IgD-negative memory B cell (primary cell): ENCODE measurements at regions not wholly inside any gene's neighbourhood (a gene's known extent, or its start where the extent isn't known, plus 50 kb on each side); places are given as distances from the start of the nearest gene placed in this dataset.
"Not testable (repeated sequence)": the region's sequence is repeated elsewhere in the genome, so short reads cannot be mapped to it uniquely, and the experiment has no call there.

Experiments
- H3K27ac Mint-ChIP-seq, 3 donors: one replicate each; pipeline ENCODE4 v1.8.0; 2020 to 2022; ENCODE audit warnings: mild to moderate bottlenecking in 3 of 3, mixed read lengths in 3 of 3, moderate library complexity in 1 of 3
- H3K27me3 Mint-ChIP-seq: one replicate; pipeline ENCODE4 v1.8.0; 2021; ENCODE audit warnings: mixed read lengths
- H3K36me3 Mint-ChIP-seq: one replicate; pipeline ENCODE4 v1.8.0; 2020; ENCODE audit warnings: mild to moderate bottlenecking, mixed read lengths
- H3K4me1 Mint-ChIP-seq, 3 donors: one replicate each; pipeline ENCODE4 v1.8.0; 2020 to 2022; ENCODE audit warnings: mixed read lengths in 3 of 3, mild to moderate bottlenecking in 1 of 3
- H3K4me3 Mint-ChIP-seq, 4 donors: one replicate each; pipeline ENCODE4 v1.8.0; 2020 to 2022; ENCODE audit warnings: mild to moderate bottlenecking in 4 of 4, mixed read lengths in 4 of 4, moderate library complexity in 3 of 4
- H3K9me3 Mint-ChIP-seq, 3 donors: one replicate each; pipeline ENCODE4 v1.8.0; 2020 to 2021; ENCODE audit warnings: mixed read lengths in 3 of 3, mild to moderate bottlenecking in 1 of 3

GRCh38 chr3:67109651-67110204 lies 111.6 kb downstream of the KBTBD8 start:
- Mint-ChIP-seq H3K4me3 (no peak overlapping the region), H3K27ac (no peak overlapping the region), H3K36me3 (peaks cover 3% of the 10 kb centered on the region), H3K4me1 (peaks cover 0 to 2% (median 0%) of the 10 kb centered on the region in 3 donors), H3K9me3 (no peaks in the 10 kb centered on the region), H3K27me3 (peaks cover 2% of the 10 kb centered on the region)

GRCh38 chr3:67113802-67114407 lies 115.8 kb downstream of the KBTBD8 start:
- Mint-ChIP-seq H3K9me3 (no peaks in the 10 kb centered on the region), H3K36me3 (no peaks in the 10 kb centered on the region), H3K27me3 (peaks cover 5% of the 10 kb centered on the region), H3K27ac (no peak overlapping the region), H3K4me1 (peaks cover 0 to 2% (median 0%) of the 10 kb centered on the region in 3 donors), H3K4me3 (no peak overlapping the region)

GRCh38 chr3:67118122-67118521 lies 120.0 kb downstream of the KBTBD8 start:
- peaks cover 3% of the 10 kb centered on the region for H3K27me3 Mint-ChIP-seq
- no peaks in the 10 kb centered on the region for H3K36me3 Mint-ChIP-seq
- H3K9me3 Mint-ChIP-seq = no peaks in the 10 kb centered on the region
- no peak overlapping the region for H3K4me3 Mint-ChIP-seq
- H3K27ac Mint-ChIP-seq = no peak overlapping the region
- H3K4me1 Mint-ChIP-seq = no peaks in the 10 kb centered on the region

GRCh38 chr3:67118635-67119034 lies 120.5 kb downstream of the KBTBD8 start:
- Mint-ChIP-seq H3K27ac (no peak overlapping the region), H3K9me3 (no peaks in the 10 kb centered on the region), H3K36me3 (no peaks in the 10 kb centered on the region), H3K27me3 (peaks cover 3% of the 10 kb centered on the region), H3K4me3 (no peak overlapping the region), H3K4me1 (no peaks in the 10 kb centered on the region)

GRCh38 chr3:67123914-67124313 lies 125.8 kb downstream of the KBTBD8 start:
- Mint-ChIP-seq H3K4me3 (no peak overlapping the region), H3K27me3 (no peaks in the 10 kb centered on the region), H3K4me1 (no peaks in the 10 kb centered on the region), H3K27ac (no peak overlapping the region), H3K9me3 (peaks cover 4 to 5% (median 4%) of the 10 kb centered on the region in 3 donors), H3K36me3 (no peaks in the 10 kb centered on the region)

- H3K4me1 Mint-ChIP-seq = no peaks in the 10 kb centered on the region
Observed at GRCh38 chr3:67127254-67127653, 129.1 kb downstream of the KBTBD8 start.

GRCh38 chr3:67142432-67142831 lies 144.3 kb downstream of the KBTBD8 start:
- peaks cover 1% of the 10 kb centered on the region for H3K36me3 Mint-ChIP-seq
- H3K4me1 Mint-ChIP-seq = no peaks in the 10 kb centered on the region
- peaks cover 5% of the 10 kb centered on the region for H3K27me3 Mint-ChIP-seq
- H3K4me3 Mint-ChIP-seq = no peak overlapping the region
- H3K27ac Mint-ChIP-seq = no peak overlapping the region
- peaks cover 8 to 15% (median 10%) of the 10 kb centered on the region in 3 donors for H3K9me3 Mint-ChIP-seq

More at GRCh38 chr3:67127254-67127653, 129.1 kb downstream of the KBTBD8 start:
- no peak overlapping the region for H3K27ac Mint-ChIP-seq
- no peak overlapping the region for H3K4me3 Mint-ChIP-seq
- peaks cover 3% of the 10 kb centered on the region for H3K27me3 Mint-ChIP-seq
- no peaks in the 10 kb centered on the region for H3K36me3 Mint-ChIP-seq
- peaks cover 4 to 5% (median 4%) of the 10 kb centered on the region in 3 donors for H3K9me3 Mint-ChIP-seq

- Mint-ChIP-seq H3K27ac (no peak overlapping the region), H3K9me3 (peaks cover 0 to 6% (median 2%) of the 10 kb centered on the region in 3 donors), H3K27me3 (peaks cover 8% of the 10 kb centered on the region), H3K4me3 (no peak overlapping the region), H3K36me3 (no peaks in the 10 kb centered on the region), H3K4me1 (no peaks in the 10 kb centered on the region)
Observed at GRCh38 chr3:67145738-67146137, 147.6 kb downstream of the KBTBD8 start.

GRCh38 chr3:67154429-67154828 lies 156.3 kb downstream of the KBTBD8 start:
- no peak overlapping the region for H3K27ac Mint-ChIP-seq
- H3K9me3 Mint-ChIP-seq = peaks cover 0 to 22% (median 16%) of the 10 kb centered on the region in 3 donors
- no peaks in the 10 kb centered on the region for H3K4me1 Mint-ChIP-seq
- peaks cover 1% of the 10 kb centered on the region for H3K27me3 Mint-ChIP-seq
- H3K36me3 Mint-ChIP-seq = no peaks in the 10 kb centered on the region
- H3K4me3 Mint-ChIP-seq = no peak overlapping the region

GRCh38 chr3:67167481-67167880 lies 169.4 kb downstream of the KBTBD8 start:
- Mint-ChIP-seq H3K27me3 (no peaks in the 10 kb centered on the region), H3K4me1 (no peaks in the 10 kb centered on the region), H3K9me3 (peaks cover 0 to 4% (median 0%) of the 10 kb centered on the region in 3 donors), H3K4me3 (no peak overlapping the region), H3K27ac (no peak overlapping the region), H3K36me3 (no peaks in the 10 kb centered on the region)

GRCh38 chr3:67171841-67172240 lies 173.7 kb downstream of the KBTBD8 start:
- Mint-ChIP-seq H3K4me3 (no peak overlapping the region), H3K27ac (no peak overlapping the region), H3K27me3 (no peaks in the 10 kb centered on the region), H3K4me1 (no peaks in the 10 kb centered on the region), H3K36me3 (peaks cover 2% of the 10 kb centered on the region), H3K9me3 (peaks cover 0 to 3% (median 0%) of the 10 kb centered on the region in 3 donors)

GRCh38 chr3:67173130-67173529 lies 175.0 kb downstream of the KBTBD8 start:
- not testable (repeated sequence) for H3K4me1 Mint-ChIP-seq, H3K9me3 Mint-ChIP-seq, H3K4me3 Mint-ChIP-seq, H3K27me3 Mint-ChIP-seq, H3K27ac Mint-ChIP-seq, H3K36me3 Mint-ChIP-seq

GRCh38 chr3:67176396-67176795 lies 178.3 kb downstream of the KBTBD8 start:
- no peak overlapping the region for H3K27ac Mint-ChIP-seq
- peaks cover 2% of the 10 kb centered on the region for H3K36me3 Mint-ChIP-seq
- peaks cover 0 to 3% (median 3%) of the 10 kb centered on the region in 3 donors for H3K9me3 Mint-ChIP-seq
- H3K4me3 Mint-ChIP-seq = no peak overlapping the region
- H3K4me1 Mint-ChIP-seq = no peaks in the 10 kb centered on the region
- H3K27me3 Mint-ChIP-seq = no peaks in the 10 kb centered on the region

GRCh38 chr3:67192466-67192865 lies 194.4 kb downstream of the KBTBD8 start:
- H3K4me3 Mint-ChIP-seq = no peak overlapping the region
- H3K9me3 Mint-ChIP-seq = peaks cover 0 to 1% (median under 1%) of the 10 kb centered on the region in 3 donors
- no peaks in the 10 kb centered on the region for H3K27me3 Mint-ChIP-seq
- no peak overlapping the region for H3K27ac Mint-ChIP-seq
- peaks cover 0 to 2% (median 0%) of the 10 kb centered on the region in 3 donors for H3K4me1 Mint-ChIP-seq
- H3K36me3 Mint-ChIP-seq = peaks cover 2% of the 10 kb centered on the region

GRCh38 chr3:67196677-67197076 lies 198.6 kb downstream of the KBTBD8 start:
- Mint-ChIP-seq H3K27ac (no peak overlapping the region), H3K4me3 (no peak overlapping the region), H3K4me1 (peaks cover 0 to 2% (median 0%) of the 10 kb centered on the region in 3 donors), H3K9me3 (peaks cover 0 to 1% (median 0%) of the 10 kb centered on the region in 3 donors), H3K27me3 (no peaks in the 10 kb centered on the region), H3K36me3 (no peaks in the 10 kb centered on the region)

GRCh38 chr3:67198374-67198773 lies 200.3 kb downstream of the KBTBD8 start:
- H3K9me3 Mint-ChIP-seq = peaks cover 0 to 1% (median 0%) of the 10 kb centered on the region in 3 donors
- peaks cover 0 to 5% (median 4%) of the 10 kb centered on the region in 3 donors for H3K4me1 Mint-ChIP-seq
- no peaks in the 10 kb centered on the region for H3K27me3 Mint-ChIP-seq
- H3K27ac Mint-ChIP-seq = no peak overlapping the region
- H3K4me3 Mint-ChIP-seq = no peak overlapping the region
- no peaks in the 10 kb centered on the region for H3K36me3 Mint-ChIP-seq
